HG02884 (cell line): ENCODE measurements at regions not wholly inside any gene's neighbourhood (a gene's known extent, or its start where the extent isn't known, plus 50 kb on each side); places are given as distances from the start of the nearest gene placed in this dataset.
A peak's percentile ranks its signal among the peaks of the same experiment; 100 is the strongest.
"Not testable (repeated sequence)": the region's sequence is repeated elsewhere in the genome, so short reads cannot be mapped to it uniquely, and the experiment has no call there.

Source experiments
- ATAC-seq: cut with Tn5 transposase; IDR thresholded peaks from one replicate; pipeline ENCODE4 v1.9.1; 2021; ENCODE audit warnings: mild to moderate bottlenecking, moderate library complexity; ENCODE audit not compliant: unreplicated experiment

DNA sequence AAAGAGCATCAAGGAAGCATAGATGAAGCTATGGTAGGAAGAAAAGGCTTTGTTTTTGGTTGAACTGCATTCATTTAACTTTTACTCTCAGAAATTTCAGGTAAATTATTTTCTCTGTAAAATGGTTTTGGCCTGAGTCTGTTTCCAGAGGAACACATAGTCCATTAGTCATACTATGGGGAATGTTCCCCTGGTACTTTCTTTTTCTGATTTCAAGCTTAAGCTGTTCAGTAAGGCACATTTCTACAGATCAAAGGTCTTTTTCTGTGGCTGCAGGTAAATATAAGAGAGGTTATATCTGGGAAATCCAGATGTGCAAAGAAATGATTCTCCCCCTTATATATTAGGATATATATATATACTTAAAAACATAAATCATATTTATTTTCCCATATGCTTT is 1744.4 kb upstream of the ADGRL3 start:
- no peak for ATAC-seq

DNA sequence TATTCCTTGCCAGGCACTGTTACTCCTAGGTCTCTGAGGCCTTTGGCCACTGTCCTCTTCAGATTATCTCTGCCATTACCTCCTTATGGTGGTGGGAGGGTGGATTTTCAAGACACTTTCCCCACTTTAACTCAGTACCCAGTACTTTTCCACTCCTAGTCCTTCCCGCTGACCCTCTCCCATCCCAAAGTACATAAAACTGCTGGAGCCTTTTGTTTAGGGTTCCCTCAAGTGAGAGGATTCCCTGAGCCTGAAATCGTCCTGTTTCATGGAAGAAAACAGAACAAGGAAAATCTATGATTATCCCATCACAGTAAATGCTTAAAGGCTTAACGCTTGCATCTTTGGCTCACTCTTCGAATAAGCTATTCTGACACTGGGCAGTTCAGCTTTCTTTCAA is 1742.5 kb upstream of the ADGRL3 start:
- ATAC-seq, result no peak

DNA sequence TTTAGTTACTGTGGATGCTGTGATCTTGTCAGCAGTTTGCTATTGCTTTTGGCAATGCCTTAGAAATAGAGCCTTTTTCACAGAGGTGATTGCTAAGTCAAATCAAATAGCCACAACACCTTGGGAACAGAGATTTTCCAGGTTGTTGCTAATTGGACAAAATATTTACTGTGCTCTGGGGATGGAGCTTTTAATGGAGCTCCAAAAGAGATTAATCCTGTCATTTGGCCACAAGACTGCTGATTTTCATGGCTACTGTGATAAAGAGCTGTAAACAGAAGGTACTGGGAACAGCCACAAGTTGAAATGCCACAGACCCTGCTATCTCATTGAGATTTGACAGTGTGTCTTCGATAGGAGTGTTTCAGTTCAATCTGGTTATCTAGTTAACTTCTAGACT is 1715.2 kb upstream of the ADGRL3 start:
- no peak for ATAC-seq

DNA sequence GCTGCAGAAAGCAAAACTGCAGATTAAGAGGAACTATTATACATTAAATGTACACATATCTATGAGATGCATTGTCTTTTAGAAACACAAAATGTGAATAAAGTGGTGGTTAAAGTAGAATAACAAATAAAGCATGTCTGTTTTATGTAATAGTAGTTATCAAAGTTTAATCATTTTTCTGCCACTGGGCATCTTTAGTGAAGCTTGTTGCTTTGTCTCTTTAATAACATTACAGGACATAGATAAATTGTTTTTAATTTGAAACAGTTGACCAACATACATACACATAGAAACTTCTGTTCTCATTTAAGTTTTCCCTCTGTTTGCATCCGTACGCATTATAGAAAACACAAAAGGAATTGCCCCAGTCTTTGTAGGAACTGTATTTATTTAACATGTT is 1700.0 kb upstream of the ADGRL3 start:
- no peak for ATAC-seq

DNA sequence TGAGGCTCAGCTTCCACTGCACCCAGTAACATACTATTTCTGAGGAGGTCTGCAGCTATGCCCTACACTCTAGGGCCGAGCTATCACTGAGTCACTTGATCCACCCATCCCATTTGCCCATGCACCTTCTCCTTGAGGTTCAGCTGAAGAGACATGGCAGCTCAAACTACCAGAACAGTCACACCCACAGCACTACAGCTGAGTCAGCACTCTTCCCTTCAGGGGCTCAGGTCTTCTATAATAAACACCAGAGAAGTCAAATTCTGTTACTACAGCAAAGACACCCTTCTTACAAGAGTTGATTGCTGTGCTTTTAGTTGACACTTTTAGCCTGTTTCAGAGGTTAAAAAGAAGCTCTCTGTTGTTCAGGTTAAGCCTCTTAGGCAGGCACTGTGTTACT is 1696.4 kb upstream of the ADGRL3 start:
- ATAC-seq, result no peak

DNA sequence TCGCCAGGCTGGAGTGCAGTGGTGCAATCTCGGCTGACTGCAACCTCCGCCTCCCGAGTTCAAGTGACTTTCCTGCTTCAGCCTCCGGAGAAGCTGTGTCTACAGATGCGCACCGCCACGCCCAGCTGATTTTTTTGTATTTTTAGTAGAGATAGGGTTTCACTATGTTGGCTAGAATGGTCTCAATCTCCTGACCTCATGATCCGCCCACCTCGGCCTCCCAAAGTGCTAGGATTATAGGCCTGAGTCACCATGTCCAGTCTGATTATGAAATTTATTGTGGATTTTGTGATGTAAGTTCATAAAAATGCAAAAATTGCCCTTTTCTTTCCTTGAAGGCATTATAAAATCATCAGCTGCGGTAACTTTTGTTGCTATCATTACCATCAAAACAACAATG is 1688.3 kb upstream of the ADGRL3 start:
- ATAC-seq, result not testable (repeated sequence)

DNA sequence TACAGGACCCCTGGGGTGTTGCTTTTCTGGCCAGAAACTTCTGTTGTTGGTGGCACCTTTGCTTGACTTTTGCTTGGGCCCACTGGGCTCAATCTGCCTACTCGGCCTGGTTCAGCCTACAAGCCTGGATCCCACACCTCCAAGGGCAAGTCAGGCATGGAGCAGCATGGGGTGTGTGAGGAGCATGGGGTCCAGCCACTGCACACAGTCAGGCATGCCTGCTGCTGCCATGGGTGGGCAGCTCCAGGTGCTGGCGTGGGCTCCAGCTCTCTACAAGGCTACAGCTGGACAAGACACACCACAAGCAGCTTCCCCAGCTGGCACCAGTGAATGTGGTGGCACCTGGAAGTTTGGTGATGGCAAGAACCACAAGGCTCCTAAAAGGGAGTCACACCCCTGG is 1683.1 kb upstream of the ADGRL3 start:
- ATAC-seq, result no peak

DNA sequence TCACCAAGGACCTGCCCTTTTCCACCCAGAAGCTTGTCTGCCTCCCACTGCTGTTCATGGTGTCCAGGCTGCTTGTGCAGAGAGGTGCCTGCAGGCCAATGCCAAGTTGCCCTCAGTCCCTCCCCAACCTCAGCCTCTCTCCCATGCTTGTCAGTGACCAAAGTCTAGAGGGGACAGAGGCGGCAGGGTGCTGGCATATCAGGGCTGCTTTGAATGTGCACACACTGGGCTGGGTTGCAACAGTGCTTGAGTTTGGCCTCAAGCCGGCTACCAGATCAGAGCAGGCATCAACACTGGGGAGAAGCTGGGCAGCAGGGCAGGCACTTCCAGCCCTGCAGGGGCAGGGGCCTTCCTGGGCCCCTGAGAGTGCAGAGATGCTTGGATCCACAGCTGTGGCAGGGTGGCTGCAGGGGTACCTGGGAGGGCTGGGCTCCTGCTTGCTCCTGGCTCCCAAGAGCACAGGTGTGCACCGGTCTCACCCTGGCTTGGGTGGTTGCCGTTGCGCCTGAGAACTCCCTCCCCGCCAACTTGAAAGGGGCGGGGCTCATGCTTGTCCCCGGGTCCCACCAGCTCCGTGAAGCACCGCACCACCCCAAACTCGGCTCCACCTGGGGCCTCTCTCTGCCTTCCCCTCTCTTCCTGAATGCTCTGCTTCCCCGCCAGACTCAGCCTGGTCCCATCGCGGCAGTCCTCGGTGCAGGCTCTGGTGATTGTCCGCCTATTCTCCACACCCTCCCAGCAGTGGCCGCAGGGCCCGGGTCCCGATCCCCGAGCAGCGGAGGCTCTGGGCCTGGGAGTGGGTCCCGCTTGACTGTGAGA is 1681.9 kb upstream of the ADGRL3 start:
- ATAC-seq, result no peak

DNA sequence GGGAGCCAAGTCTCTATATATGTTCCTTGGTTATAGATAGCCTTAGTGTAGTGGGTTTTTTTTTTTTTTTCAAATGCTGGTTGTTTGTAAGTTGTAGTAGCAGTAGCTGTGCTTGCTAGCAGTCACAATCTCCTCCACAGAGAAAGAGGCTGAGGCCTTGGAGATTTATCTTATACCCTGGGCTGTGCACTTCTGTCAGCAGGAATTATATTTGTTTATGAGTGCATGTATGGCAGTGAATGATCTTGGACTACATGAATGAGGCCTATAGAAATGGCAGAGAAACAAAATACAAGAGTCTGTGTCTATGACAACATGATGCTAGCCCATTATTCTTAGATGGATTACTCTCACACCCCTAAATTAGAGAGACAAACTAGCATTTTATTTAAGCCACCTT is 1674.2 kb upstream of the ADGRL3 start:
- ATAC-seq, result no peak

DNA sequence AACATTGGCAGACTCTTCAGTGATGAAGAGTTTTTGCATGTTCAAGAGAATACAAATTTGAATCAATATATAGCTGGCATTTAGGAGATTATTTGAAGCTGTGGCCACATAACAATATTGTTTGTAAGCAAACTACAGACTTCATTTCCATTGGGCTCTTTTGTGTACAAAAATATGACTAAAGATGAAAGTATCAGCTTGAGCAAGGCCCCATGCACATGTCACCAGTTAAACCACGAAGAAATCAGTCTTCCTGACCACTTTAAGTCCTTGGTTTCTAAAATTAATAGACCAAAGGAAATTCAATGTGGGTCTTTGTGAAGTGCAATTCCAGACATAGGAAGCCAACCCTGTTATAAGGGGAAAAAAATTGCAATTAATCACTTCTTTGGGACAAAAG is 1664.6 kb upstream of the ADGRL3 start:
- no peak for ATAC-seq

DNA sequence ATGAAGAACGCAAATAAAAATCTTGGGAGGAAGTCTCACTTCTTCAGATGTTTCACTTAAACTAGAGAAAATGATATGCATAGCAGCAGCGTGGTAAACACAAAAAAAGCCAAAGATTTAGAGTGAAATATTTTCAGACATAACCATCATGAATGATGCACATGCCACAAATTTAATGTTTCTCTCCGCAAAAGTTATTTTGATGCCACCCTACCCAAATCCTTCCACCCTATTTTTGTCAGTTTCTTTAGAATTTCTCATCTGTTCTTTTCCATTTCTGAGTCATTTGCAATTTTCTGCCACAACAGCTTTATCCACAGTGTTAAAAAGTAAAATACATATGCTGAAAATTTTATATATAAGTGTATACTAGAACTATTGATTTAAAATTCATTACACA is 1663.7 kb upstream of the ADGRL3 start:
- ATAC-seq, result no peak

DNA sequence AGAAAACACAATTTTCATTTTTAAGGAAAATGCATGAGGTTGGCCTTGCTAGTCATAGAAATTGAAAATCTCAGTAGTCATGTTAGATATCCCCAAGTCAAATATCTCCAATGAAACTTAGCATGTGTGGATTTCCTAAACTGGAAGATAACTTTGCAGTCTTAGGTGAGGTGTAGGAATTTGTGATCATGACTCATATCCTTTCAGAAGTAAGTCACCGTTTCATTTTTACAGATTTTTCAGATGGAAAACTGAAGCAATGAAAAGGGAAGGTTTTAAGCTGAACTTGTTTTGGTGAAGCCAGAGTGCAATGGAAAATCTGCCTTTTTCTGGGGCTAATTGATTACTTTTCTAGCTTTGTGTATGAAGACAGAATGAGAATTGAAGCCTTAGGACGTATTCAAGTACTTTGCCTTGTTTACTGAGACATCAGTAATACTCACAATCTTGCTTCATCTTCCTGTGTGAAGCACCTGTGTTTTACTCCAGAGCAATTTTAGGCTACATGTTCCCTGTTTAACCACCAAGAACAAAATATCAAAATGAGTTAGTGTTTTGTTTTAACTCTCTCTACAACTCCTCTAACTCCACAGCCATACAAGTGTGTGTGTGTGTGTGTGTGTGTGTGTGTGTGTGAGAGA is 1662.8 kb upstream of the ADGRL3 start:
- ATAC-seq, result no peak

DNA sequence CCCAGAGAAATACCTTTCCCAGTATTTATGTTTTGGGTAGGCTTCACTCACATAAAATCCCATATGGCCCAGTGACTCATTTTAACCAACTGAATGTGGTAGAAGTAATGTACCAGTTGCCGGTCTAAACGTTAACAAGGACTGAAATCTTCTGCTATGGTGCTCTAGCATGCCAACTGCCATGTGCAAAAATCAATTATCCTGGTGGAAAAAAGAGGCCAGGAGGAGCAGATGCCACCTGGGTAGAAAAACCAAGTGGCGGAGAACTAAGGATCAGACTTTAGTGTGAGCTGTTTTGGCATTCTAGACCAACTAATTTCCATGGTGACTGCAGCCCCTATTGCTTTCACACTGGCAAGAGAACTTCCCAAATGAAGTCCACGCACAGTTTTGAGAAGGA is 1660.7 kb upstream of the ADGRL3 start:
- ATAC-seq, result no peak

DNA sequence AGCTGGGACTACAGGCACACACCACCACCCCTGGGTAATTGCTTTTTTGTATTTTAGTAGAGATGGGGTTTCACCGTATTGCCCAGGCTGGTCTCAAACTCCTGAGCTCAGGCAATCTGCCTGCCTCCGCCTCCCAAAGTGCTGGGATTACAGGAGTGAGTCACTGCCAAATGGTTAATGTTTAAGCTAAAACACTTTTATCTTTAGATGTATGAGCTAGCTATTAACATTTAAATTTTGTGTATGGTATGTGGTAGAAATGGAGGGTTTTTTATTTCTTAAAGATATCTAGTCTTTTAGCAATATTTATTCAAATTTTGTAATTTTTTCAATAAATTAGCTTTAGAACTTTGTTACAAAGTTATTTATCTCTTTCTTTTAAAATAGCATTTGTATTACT is 1659.8 kb upstream of the ADGRL3 start:
- ATAC-seq, result no peak

DNA sequence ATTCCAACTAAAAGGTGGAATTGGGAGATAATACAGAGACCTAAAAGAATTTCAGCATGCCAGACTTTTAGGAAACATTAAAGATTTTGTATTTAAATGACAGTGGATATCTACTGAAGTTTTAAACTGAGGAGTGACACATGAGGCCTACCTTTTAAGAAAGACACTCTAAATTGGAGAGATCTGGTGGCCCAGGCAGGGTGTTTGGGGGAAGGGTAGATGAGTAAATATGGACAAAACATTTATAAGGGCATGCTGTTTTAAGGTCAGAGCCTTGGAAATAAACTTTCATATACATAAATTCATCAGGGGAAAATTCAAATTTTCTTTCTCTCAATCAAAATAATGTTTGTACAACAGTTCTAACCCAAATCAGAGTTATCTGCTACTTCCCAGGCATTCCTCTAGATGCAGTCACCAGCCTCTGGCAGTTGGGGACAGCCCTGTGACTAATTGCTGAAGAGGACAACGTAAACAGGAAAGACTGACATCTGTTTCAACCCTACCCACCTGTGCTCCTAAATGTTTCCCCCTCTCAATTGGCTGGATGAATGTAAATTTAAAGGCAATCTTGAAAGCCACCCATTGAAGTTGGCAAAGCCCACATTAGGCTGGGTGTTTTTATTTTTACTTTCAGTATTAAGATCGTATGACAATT is 1646.9 kb upstream of the ADGRL3 start:
- peak; percentile 94 for ATAC-seq

DNA sequence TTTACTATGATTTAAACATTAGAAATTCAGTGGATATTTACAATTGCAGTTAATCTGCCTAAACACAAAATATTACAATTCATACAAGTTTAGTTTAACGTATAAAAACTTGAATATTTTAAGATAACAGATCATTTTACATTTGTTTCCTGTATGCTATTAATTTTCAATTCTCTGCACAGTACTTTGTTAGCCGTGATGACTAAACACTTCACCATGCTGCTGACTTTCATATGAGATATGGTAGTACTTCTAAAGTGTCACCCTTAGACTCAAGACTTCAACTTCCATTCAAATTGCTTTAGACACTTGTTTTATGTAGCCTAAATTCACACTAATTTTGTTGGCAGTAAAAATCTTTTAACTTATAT is 1646.4 kb upstream of the ADGRL3 start:
- peak; percentile 42 for ATAC-seq

DNA sequence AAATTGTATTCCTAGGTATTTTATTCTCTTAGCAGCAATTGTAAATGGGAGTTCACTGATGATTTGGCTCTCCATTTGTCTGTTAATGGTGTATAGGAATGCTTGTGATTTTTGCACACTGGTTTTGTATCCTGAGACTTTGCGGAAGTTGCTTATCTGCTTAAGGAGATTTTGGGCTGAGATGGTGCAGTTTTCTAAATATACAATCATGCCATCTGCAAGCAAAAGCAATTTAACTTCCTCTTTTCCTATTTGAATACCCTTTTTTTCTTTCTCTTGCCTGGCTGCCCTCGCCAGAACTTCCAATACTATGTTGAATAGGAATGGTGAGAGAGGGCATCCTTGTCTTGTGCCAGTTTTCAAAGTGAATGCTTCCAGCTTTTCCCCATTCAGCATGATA is 1643.9 kb upstream of the ADGRL3 start:
- ATAC-seq, result not testable (repeated sequence)

DNA sequence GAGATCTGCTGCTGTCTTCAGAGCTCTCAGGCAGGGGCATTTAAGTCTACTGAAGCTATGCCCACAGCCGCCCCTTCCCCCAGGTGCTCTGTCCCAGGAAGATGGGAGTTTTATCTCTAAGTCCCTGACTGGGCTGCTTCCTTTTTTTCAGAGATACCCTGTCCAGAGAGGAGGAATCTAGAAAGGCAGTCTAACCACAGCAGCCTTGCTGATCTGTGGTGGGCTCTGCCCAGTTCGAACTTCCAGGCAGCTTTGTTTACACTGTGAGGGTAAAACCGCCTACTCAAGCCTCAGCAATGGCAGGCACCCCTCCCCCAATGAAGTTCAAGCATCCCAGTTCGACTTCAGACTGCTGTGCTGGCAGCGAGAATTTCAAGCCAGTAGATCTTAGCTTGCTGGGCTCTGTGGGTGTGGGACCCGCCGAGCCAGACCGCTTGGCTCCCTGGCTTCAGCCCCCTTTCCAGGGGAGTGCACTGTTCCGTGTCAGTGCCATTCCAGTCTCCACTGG is 1639.9 kb upstream of the ADGRL3 start:
- ATAC-seq, result not testable (repeated sequence)

DNA sequence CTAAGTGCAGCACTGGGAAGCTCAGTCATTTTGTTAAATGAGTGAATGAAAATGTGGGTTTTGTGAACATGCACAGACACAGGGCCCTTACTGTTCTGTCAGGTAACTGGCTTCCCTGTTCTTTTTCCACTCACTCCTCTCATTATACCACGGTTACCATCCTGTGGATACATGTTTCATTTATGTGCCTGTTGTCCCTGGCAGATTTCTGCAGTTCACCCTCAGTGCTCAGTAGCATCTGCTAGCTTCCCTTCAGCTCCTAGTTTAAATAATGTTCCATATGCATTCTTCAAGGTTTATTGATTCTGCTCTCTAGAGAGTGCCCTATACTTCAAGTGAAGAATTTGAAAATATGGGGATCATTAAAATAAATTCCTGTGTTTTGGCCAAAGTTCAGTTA is 1634.3 kb upstream of the ADGRL3 start:
- no peak for ATAC-seq

DNA sequence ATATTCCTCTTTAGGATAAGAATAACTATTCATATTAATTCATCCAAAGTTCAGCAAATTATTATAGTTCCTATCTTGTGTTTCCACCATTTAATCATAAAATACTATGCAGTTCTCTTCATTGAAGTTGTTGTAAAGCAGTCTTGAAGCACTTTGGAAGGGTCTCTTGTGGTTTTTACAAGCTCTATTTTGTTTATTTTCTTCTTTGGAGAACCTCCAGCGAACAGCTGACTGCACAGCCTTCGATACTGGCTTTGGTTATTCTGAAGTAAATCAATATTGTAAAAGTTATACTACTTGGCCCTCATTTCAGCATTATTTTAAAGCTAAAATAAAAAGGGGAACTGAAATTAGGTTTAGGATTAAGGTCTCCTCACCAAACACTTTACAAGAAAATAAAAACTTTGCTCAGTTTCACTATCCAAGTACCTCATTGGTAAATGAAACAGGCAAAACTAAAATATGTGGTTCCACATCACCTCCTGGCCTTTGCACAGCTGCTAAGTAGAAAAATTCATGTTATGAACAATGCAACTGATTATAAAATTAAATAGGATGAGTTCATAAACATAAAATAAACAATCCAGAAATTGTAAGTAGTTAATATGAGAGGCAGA is 1629.2 kb upstream of the ADGRL3 start:
- ATAC-seq, result peak; percentile 86

DNA sequence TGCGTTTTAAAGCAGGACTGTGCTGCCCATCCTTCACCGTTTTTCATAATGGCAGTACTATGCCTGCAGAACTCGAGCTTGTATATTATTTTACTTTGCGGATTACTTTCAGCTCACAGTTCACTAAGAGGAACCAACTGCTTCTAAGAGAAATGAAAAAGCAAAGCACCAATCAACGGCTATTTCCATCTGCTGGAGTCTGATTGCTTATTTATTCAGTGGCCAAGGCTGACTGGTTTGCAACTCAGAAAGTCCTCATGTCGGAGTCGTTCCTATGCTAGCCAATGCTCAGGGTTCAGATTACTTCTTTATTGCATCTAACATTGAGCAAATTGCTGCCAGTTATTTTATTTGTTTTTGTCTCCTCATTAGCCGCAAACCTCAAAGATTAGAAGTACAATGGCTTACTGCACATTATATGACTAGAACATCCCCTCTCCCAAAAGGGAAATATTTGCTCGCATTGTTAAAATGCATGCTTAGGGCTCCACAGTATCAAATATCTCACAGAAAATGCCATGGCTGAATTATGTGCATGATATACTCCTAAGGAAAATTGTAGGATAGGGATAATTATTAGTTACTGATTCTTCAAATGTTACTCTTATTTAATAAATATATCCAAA is 1628.2 kb upstream of the ADGRL3 start:
- ATAC-seq, result no peak
